ENCODE measurements at regions not wholly inside any gene's neighbourhood (a gene's known extent, or its start where the extent isn't known, plus 50 kb on each side); places are given as distances from the start of the nearest gene placed in this dataset.
A peak's percentile ranks its signal among the peaks of the same experiment; 100 is the strongest.

DNA sequence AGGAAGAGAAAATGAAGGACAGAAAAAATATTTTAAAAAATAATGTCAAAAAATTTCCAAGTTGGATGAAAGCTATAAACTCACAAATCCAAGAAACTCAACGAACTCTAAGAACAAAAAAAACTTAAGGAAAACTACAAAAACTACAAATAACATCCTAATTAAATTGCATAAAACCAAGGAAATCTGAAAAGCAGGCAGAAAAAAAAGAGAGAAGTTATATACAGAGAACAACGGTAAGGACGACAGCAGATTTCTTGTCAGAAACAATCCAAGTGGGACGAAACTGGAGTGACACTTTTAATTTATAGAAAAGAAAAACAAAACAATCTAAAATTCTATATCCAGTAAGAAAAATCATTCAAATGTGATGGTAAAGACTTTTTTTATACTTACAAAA, 122.2 kb upstream of the LYZL1 start:
- DNase-seq, result no peak

DNA sequence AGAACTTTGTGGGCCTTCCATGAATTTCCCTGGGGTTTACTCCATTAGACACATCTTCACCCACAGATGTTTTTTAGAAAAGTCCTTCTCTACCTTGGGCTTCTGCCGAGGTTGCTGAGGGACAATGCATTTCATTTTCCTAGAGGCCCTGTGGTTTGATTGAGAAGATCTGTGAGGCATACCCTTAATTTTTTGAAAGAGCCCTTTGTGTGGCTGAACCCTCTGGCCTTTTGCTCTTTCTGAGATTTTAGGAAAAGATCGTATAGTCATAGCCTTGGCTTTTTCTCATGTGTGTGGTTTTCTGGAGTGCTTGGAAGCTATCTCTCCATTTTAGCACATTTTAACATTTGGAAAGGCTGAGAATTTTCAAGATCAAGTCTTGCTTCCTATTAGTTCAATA, 119.8 kb upstream of the LYZL1 start:
- no peak for DNase-seq

DNA sequence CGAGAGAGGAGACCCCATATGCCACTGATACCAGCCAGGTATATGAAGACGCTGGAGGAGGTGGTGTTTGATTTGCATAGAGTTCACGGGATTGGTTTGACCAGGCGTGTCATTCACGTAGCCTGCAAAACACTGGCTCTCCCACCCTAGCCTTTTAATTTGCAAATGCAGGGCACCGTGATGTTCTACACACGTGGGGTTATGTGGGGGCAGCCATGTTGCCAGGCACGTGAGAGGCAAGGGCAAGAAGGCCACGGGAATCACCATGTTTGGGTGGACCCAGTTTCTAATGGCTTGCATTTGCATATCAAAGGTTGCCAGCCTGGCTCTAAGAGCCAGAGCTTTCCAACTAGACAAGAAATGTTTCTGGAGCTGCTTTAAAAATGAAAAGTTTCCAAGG, 117.2 kb upstream of the LYZL1 start:
- DNase-seq, result no peak

DNA sequence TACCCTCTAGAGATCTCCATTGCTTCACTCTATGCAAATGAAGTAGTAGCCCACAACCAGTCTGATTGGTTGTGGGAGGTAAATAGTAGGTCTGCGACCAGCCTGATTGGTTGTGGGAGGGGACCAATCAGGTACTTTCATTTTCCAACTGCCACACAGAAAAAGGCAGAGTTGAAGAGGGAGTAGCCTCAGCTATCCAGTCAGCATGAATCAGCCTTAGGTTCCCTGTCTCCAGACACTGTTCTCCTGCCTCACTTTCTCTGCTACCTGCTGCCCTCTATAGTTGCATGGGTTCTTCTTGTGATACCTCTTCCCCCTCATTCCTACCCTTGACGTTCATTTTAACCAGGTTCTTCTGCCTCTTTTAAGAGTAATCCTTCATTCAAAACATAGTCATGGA, 114.5 kb upstream of the LYZL1 start:
- DNase-seq, result no peak

DNA sequence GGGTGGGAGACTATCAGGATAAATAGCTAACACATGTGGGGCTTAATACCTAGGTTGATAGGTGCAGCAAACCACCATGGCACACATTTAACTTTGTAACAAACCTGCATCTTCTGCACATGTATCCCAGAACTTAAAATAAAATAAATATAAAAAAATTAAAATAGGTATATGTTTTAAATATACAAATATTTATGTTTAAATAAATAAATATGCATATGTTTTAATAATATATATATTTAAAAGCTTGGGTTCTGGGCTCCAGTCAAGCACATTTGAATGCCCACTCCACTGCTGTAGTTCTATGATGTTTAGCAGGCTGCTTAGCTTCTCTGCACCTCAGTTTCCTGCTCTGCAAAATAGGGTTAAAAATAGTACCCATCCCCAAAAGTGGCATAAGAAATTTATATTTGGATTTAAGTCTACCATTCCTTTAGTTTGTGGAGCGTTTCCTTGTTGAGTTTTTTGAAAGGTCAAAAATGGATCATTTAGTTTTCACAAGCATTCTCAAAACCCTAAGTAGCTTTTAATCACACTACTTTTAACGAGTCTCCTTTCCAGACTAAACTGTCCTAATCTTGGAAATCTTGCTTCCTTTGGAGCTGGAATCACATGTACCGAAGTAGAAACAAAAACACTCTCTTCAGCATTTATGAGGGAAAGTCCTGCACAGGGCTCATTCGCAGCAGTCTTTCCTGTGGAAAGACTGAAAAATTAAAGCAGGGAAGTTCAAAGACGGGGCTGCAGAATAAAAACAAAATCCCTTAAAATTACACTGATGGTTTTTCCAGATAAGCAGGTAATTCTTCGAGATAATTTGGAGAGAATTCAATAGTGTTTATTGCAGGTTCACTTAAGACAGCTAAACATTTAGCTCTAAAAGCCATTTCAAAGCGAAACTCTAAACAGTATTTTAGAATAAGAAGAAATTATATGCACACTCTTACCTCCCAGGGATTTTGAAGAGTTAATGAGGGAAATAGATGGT, 111.7 kb upstream of the LYZL1 start:
- no peak for DNase-seq

DNA sequence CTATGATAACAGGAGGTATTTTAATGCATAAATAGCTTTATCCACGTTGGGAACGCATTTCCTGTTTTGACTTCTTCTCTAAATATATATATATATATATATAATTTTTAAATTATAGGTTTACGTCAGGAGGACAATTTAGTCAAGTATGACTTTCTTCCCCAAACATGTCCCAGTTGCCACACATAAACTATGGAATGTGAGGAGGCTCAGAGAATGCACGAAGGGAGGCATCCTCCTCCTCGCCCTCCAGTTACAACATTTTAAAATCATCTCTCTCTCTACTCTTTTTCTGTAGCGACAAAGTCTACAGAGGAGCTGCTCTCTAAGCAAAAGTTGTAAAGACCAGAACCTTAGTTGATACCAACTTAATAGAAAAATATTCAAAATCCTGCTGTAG, 106.9 kb upstream of the LYZL1 start:
- DNase-seq, result no peak

DNA sequence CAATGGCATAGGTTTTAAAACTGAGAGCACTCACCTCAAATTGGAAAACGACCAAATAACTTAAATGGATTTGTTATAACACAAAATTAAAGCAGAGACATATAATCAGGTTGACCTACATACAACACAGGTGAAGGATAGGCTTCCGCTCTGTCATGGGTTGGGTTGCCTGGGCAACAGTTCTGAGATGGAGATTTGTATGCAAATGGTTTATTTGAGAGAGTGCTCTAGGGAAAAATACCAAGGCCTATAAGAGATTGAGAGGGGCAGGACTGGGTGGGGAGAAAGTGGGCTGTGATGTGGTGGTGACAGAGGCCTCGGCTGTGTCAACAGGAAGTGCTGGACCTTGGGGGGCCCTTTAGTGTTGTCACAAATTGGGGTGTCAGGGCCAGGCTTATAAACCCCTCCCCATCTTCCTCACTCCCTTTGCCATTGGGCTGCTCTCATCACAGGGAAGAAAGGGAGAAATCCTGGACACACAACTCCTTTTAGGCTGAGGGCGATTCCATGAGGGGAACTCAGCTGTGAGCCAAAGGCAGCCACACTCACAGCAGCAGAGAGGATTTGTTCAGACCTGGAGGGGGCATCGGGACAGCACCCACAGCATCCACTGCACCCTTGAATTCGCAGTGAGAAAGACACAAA, 105.4 kb upstream of the LYZL1 start:
- DNase-seq, result no peak

DNA sequence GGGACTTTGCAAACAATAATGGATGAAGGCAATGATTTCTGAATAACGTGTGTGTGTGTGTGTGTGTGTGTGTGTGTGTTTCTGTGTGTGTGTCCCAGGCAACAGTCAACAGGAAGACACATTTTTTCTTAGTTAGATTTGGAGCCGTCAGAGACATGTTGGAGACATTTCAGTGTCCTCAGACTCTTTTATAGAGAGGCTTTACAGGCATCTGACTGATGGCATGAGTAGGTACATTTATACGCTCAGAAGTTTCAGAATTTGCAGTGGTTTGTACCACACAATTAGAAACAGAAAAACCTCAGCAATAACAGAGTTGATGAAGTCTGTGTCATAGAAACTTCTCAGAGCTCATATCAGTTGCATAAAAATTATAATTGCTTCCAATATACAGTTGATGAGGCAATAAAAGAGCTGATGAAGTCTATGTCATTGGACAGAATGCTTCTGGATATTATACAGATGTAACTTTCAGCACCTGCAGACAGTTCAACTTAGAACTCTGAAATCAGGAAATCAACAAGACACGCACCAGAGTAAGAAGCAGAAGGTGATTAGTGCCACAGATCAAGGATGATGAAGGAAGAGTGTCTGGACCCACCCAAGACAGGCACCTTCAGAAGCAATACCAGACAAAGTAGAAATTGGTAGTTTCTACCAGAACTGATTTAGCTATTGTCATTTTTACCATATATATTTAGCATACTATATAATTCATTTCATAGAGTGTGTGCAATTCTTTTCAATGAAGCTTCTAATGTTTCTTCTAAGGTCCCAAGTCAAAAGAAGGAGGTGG, 104.5 kb upstream of the LYZL1 start:
- no peak for DNase-seq

DNA sequence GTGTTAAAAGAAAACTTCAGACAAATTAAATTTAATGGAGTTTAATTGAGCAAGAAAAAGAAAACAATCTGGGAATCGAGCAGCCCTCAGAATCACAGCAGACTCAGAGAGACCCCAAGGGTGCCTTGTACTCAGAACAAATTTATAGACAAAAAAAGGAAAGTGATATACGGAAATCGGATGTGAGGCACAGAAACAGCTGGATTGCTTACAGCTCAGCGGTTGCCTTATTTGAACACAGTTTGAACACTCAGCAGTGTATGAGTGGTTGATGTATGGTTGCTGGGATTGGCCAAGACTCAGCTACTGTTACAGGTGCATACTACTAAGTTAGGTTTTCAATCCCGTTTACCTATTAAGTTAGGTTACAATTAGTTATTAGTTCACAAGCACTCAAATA, 103.8 kb upstream of the LYZL1 start:
- DNase-seq, result no peak

DNA sequence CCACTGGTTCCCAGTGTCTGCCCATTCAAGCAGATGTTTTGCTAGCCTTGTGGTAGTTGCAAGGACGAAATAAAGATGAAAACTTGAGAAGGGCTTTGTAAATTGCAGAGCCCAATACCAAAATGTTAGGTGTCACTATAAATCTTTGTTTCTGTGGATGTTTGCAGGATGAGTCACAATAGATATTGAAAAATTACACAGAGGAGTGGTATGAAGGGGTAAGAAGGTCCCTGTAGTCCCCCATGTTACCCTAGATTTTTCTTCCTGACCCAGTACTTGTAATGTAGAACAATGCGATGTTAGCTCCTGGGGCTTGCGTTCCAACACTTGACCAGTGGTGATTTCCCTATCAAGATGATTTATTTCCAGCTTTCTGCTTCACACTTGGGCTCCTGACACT, 102.6 kb upstream of the LYZL1 start:
- no peak for DNase-seq

DNA sequence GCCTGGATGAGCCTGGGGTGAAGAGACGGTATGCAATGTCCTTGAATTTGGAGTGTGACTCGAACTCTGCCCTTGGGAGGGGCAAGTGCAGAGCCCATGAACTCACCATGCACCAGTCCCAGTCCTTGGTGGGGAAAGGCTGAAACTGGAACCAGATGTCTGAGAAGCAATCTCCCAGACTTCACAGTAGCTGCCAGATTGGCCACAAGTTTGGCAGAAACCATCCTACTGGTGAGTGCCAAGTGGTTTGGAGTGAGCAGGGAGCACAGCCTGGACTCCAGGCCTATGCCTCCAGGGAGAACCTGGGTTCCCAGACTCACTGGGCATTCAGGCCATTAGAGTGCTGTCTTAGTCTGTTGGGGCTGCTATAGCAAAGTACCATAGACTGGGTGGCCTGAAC, 99.6 kb upstream of the LYZL1 start:
- DNase-seq, result no peak

DNA sequence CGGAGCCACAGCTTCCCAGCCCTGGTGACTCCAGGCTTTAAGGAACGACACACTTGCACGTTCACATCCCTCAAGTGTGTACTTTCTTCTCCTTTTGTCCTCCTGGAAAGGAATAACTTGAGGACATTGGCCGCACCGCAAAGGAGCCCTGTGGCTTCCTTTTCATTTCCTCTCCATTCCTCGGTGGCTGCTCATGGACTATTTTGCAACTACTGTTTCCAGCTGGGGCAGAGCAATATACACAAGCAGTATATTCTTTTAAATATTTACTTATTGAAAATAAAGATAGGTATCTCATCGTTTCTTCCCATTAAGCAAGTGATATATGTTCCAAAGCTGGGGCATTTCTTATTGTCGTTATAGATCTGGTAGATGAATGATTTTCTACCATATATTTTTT, 97.2 kb upstream of the LYZL1 start:
- no peak for DNase-seq

DNA sequence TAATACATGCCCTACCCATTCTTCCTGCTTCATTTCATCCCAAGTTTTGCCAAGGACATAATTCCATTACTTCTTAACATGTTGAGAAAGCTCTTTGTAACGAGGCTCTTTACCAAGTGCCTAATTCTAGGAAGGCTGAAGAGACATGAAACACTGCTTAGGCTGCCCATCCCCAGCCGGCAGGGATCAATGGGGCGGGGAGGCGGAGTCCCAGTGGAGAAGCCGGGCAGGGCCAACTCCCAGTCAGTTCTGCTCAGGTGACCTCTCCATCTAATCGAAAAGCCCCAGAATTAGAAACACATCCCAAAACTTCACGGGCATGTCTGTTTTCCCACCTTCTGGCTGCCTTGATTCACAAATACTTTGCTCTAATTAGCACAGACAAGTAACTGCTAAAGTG, 89.5 kb upstream of the LYZL1 start:
- DNase-seq, result no peak

DNA sequence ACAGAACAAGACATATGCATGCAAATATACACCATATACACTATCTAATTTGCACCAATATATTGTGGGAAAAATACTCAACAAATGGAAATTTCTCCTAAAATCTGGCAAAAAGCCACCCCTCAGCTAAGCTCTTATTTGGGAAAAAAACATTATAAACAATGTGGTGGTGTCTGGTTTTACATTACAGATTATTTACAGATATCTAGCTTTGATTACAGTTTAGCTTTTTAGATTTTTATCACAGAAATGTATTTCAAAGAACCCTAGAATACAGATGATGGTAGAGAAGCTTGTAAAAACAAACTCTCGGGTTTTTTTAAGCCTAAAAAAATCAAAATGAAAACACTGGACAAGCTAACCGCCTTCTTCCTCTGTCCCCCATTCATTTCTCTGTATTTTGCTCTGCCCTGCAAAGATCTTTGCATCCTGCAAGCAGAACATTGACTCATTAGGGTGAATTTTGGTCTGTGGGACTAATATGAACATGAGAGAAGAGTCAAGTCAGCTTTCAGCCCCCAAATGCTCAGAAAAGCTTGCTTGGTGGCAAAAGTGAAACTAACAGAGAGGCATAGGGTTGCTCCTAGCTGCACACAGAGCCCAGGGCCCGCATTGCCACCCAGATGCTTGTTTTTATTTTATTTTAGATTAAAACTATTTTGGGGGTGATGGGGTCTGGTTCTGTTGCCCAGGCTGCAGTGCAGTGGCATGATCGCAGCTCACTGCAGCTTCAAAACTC, 88.8 kb upstream of the LYZL1 start:
- DNase-seq, result no peak

DNA sequence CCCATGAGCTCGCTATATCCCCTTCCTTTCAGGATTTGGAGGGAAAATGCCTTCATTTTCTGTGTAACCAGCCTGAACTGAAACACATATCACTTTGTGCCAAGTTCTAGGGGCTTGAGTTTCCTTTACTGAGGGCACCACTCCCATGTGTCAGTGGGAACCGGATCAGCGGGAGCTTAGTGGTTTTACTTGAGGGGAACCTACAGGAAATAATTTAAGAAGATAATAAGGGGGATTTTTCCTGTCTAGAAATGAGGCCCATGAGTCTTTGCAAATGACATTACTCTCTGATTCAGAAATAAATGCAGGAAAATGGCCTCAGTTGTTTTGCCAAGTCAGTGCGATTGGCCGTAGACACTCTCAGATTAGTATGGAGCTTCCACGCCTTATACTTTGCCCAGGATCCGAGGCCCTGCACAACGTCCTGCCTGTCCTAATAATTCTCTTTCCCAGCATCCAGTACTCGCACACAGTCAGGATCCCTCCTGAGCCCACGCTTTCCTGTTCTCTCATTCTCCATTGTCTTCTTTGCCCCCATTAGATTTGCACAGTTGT, 86.4 kb upstream of the LYZL1 start:
- DNase-seq, result no peak

DNA sequence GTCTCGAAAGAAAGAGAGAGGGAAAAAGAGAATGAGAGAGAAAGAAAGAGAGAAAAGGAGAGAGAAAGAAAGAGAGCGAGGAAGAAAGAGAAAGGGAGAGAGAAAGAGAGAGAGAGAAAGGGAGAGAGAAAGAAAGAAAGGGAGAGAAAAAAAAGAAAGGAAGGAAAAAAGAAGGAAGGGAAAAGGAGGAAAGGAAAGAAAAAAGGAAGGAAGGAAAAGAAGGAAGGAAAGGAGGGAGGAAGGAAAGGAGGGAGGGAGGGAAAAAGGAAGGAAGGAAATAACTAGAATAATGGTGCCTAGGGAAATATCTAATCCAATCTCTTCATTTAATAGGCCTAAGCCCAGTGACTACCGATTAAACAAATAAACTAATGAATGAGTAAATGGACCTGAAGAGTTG, 85.4 kb upstream of the LYZL1 start:
- DNase-seq, result no peak

DNA sequence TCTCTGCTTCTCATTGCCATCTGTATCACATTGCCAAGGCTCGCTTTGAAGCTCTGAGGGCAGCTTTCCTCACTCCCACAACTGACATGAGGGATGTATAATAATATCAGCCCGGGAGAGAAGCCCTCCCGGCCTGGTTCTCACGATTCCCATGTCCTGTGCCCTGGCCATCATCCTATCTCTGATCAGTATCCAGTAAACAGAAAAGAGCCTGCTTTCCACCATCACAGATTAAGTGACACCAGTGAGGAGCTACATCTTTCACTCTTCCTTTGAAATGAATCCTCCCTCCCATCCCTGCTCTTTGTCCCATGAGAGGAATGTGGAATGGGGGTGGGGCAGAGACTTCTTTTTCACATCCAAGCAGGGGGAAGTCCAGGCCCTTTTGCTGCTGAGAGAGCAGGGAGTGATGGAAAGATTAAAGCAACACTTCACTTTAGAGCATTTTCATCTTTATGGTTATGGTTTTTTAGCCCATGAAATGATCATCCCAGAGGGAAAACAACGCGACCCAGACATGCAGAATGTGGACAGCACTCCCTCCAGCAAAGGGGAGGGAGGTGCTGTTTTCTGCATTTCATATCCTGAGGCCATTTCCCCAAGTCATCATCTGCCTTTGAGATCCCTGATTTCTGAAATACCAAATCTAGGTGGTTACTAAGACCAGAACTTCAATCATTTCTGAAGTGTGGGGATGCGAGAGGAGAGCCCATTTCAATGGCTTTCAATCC, 84.6 kb upstream of the LYZL1 start:
- peak; percentile 78 for DNase-seq

DNA sequence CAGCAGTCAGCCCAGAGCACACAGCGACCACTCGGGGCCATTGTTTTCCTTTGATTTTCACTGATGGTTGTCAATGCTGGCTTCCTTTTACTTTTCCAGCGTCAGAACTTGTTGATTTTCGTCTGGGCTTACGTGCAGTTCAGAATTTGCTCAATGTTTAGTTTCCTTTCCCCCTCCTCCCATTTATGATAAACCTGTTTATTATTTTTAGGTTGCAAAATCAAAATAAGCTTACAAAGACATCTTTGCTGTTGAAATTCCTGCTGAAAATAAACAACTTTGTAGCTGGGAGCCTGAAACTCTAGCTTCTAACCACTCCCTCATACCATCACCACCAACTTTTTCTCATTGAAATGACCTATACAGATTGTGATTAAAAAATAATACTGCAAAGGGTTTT, 83.1 kb upstream of the LYZL1 start:
- DNase-seq, result no peak

DNA sequence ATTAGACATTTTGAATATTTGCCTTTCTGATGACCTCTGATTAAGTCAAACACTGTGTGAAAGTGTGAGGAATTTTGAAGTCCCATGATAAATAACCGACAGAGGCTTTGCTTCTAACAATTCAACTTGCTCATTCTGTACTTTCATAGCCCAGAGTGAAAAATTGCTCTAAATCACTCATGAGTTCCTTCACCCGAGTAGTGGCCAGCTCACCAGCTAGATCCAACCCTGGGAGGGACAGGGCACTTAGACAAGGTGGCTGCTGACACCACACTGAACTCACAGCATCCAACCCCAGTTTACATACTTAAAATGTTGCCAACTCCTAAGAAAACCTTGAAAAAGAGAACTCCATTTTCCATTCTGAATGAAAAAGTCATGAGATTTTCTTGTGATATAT, 80.0 kb upstream of the LYZL1 start:
- DNase-seq, result no peak

DNA sequence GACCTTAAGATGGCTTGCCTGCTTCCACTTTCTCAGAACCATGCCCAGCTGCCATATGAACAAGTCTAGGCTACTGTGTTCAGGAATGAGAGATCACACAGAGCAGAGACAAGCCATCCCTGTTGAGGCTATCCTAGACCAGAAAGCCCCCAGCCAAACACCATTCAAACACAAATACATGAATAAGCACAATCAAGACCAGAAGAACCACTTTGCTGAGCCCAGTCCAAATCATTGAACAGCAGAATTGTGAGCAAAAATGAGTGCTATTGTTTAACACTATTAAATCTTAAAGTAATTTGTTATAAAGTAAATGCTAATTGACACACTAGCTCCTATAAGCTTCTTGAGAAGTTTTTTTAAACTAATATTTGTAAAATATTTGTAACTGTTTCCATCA, 79.0 kb upstream of the LYZL1 start:
- DNase-seq, result no peak

DNA sequence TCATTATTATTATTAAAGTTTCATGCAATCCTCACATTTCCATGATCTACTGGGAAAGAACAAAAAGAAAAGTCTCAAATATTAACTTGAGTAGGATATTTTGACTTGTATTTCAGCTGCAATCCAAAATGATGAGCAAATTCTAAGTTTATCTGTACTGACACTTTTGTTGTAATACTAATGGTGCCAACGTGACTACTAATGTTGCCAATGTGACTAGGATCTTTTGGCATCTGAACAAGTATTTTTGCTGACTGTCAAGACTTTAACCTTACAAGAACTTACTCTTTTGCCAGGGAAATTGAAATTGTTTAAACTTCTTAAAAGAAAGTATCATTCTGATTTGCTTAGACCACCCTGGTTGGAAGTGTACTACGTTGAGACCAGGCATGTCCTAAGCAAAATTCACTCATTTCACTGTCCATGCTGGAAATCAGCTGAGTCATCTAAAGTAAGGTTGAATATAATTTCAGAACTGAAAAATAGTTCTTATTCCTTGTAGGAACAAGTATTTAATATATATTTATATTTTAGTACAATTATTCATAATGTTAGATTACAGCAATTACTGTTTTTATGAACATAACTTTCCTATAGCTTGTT, 78.5 kb upstream of the LYZL1 start:
- no peak for DNase-seq

Measured in left kidney (tissue), 1 donor.